SK-N-SH (cell line): ENCODE measurements at regions not wholly inside any gene's neighbourhood (a gene's known extent, or its start where the extent isn't known, plus 50 kb on each side); places are given as distances from the start of the nearest gene placed in this dataset.

Experiments
- CTCF ChIA-PET: fragments of 300-600, 350-600 bp; formaldehyde crosslinking; extraction: SDS; loops from one replicate; lab custom pipeline; 2021; lab: Yijun Ruan, JAX
- POLR2A ChIA-PET: fragments of 350-600 bp; sonication (Branson Sonifier 250); formaldehyde crosslinking; extraction: SDS; loops from one replicate; lab custom pipeline; 2020; ENCODE audit warnings: antibody characterized with exemption, inconsistent platforms; lab: Yijun Ruan, JAX
- DNase-seq: peaks from one replicate; pipeline ENCODE4 v3.0.0; 2012
- H2AFZ ChIP-seq: fragments of 200-600 bp; sonication (generic); 2 replicates; pipeline ENCODE4 v1.8.1; 2016; ENCODE audit warnings: antibody characterized with exemption, mild to moderate bottlenecking, low read depth
- H3F3A ChIP-seq: fragments of 200-600 bp; sonication (generic); replicated peaks from 2 replicates; pipeline ENCODE3; 2016; ENCODE audit warnings: antibody characterized with exemption, mild to moderate bottlenecking; ENCODE audit not compliant: insufficient read depth
- H3K27ac ChIP-seq, 2 experiments: fragments of 200-500 bp in 1 of 2; fragments of 200-600 bp in 1 of 2; sonication (Bioruptor generic) in 1 of 2; sonication (generic), shearing (Covaris generic) in 1 of 2; 2 replicates each; pipeline versions ENCODE4 v1.5.1 to v1.6.1; 2014 to 2016; ENCODE audit warnings: low read depth in 2 of 2, inconsistent platforms in 1 of 2, low read length in 1 of 2, mild to moderate bottlenecking in 1 of 2, mixed read lengths in 1 of 2
- H3K27me3 ChIP-seq: fragments of 200-600 bp; sonication (generic), shearing (Covaris generic); 2 replicates; pipeline ENCODE4 v1.6.1; 2016; ENCODE audit warnings: mixed run types; ENCODE audit not compliant: insufficient read depth
- H3K36me3 ChIP-seq, 2 experiments: fragments of 200-500 bp in 1 of 2; fragments of 200-600 bp in 1 of 2; sonication (Bioruptor generic) in 1 of 2; sonication (generic) in 1 of 2; replicated peaks in 1 of 2; 2 replicates each; pipeline versions ENCODE3 to v1.5.1; 2014 to 2016; ENCODE audit warnings: low read length in 1 of 2, mild to moderate bottlenecking in 1 of 2; ENCODE audit not compliant: insufficient read depth in 2 of 2, control insufficient read depth in 1 of 2
- H3K4me1 ChIP-seq, 2 experiments: fragments of 200-500 bp in 1 of 2; fragments of 200-600 bp in 1 of 2; sonication (Bioruptor generic) in 1 of 2; sonication (generic), shearing (Covaris generic) in 1 of 2; 2 replicates each; pipeline versions ENCODE4 v1.5.1 to v1.6.1; 2014 to 2016; ENCODE audit warnings: low read depth in 1 of 2, low read length in 1 of 2, mixed run types in 1 of 2; ENCODE audit not compliant: insufficient read depth in 2 of 2, control insufficient read depth in 1 of 2
- H3K4me2 ChIP-seq: fragments of 200-600 bp; sonication (generic), shearing (Covaris generic); 2 replicates; pipeline ENCODE4 v1.6.1; 2017; ENCODE audit warnings: mixed run types
- H3K4me3 ChIP-seq, 2 experiments: fragments of 200-500 bp in 1 of 2; fragments of 200-600 bp in 1 of 2; sonication (Bioruptor generic) in 1 of 2; sonication (generic), shearing (Covaris generic) in 1 of 2; 2 replicates each; pipeline versions ENCODE4 v1.5.1 to v1.8.1; 2014 to 2016; ENCODE audit warnings: low read depth in 2 of 2, inconsistent platforms in 1 of 2, low read length in 1 of 2, mild to moderate bottlenecking in 1 of 2, mixed read lengths in 1 of 2, moderate library complexity in 1 of 2
- H3K79me2 ChIP-seq: fragments of 200-600 bp; sonication (generic); 2 replicates; pipeline ENCODE4 v1.8.1; 2017; ENCODE audit warnings: mild to moderate bottlenecking; ENCODE audit not compliant: insufficient read depth
- H3K9ac ChIP-seq: fragments of 200-600 bp; sonication (generic); 2 replicates; pipeline ENCODE4 v1.6.1; 2017; ENCODE audit warnings: mixed run types
- H3K9me2 ChIP-seq: fragments of 200-600 bp; sonication (generic); 2 replicates; pipeline ENCODE4 v1.6.1; 2017; ENCODE audit warnings: mixed run types
- H3K9me3 ChIP-seq: fragments of 200-600 bp; sonication (generic); 2 replicates; pipeline ENCODE4 v1.6.1; 2017; ENCODE audit warnings: mixed run types, mild to moderate bottlenecking, moderate library complexity
- H4K20me1 ChIP-seq: fragments of 200-600 bp; sonication (generic); 2 replicates; pipeline ENCODE4 v1.6.1; 2017; ENCODE audit warnings: mild to moderate bottlenecking, mixed run types; ENCODE audit not compliant: insufficient read depth
- CTCF ChIP-seq: fragments of 200-600 bp; sonication (generic); IDR thresholded peaks from 2 replicates; pipeline ENCODE4 v1.6.1; 2017; ENCODE audit warnings: antibody characterized with exemption, mild to moderate bottlenecking, moderate library complexity
- FOXJ3 ChIP-seq: sonication (generic); formaldehyde crosslinking; IDR thresholded peaks from 2 replicates; pipeline ENCODE4 v1.5.1; 2020; ENCODE audit warnings: mild to moderate bottlenecking, missing genetic modification reagents
- GABPA ChIP-seq: IDR thresholded peaks from 2 replicates; pipeline ENCODE4 v1.4.0; 2012; ENCODE audit warnings: low read depth, mild to moderate bottlenecking
- JUND ChIP-seq: IDR thresholded peaks from 2 replicates; pipeline ENCODE4 v1.4.0; 2012
- MEF2A ChIP-seq: IDR thresholded peaks from 2 replicates; pipeline ENCODE4 v1.4.0; 2012; ENCODE audit warnings: low read depth, borderline replicate concordance
- POLR2AphosphoS5 ChIP-seq: IDR thresholded peaks from 2 replicates; pipeline ENCODE4 v1.6.1; 2012; ENCODE audit warnings: low read depth, low read length
- RCOR1 ChIP-seq: fragments of 150-350 bp; IDR thresholded peaks from 2 replicates; pipeline ENCODE4 v1.6.1; 2017; ENCODE audit warnings: antibody characterized with exemption, low read length
- RFX5 ChIP-seq: IDR thresholded peaks from 2 replicates; pipeline ENCODE4 v1.6.1; 2012; ENCODE audit warnings: mild to moderate bottlenecking, improper control_type of control experiment, low read length
- RXRA ChIP-seq: IDR thresholded peaks from 2 replicates; pipeline ENCODE4 v1.4.0; 2012; ENCODE audit warnings: low read depth, mild to moderate bottlenecking, borderline replicate concordance
- TAF1 ChIP-seq: IDR thresholded peaks from 2 replicates; pipeline ENCODE4 v1.6.1; 2012; ENCODE audit warnings: low read depth, mild to moderate bottlenecking, low read length, moderate library complexity, borderline replicate concordance
- USF1 ChIP-seq: IDR thresholded peaks from 2 replicates; pipeline ENCODE4 v1.4.0; 2012; ENCODE audit warnings: low read depth, borderline replicate concordance
- USF2 ChIP-seq: fragments of 150-350 bp; IDR thresholded peaks from 2 replicates; pipeline ENCODE4 v1.6.1; 2017; ENCODE audit warnings: antibody characterized with exemption, low read length, low read depth, borderline replicate concordance
- WGBS: methylation state at CpG from one replicate; pipeline ENCODE4 v1.1.6; 2017; ENCODE audit warnings: low lambda C conversion rate; 5-methylcytosine and 5-hydroxymethylcytosine counted together

GRCh38 chr2:234747833-234748559 lies 203.8 kb upstream of the SH3BP4 start:
- CTCF ChIA-PET, result no interaction called here
- H3K9me3 ChIP-seq, result no peaks in the 10 kb centered on the region
- no peak overlapping the region for H3K9ac ChIP-seq
- no peaks in the 10 kb centered on the region for H3F3A ChIP-seq
- no peaks in the 10 kb centered on the region for H4K20me1 ChIP-seq
- H2AFZ ChIP-seq, result no peak overlapping the region
- DNase-seq, result no peak
- TF ChIP-seq GABPA, result no peak
- TF ChIP-seq TAF1, result no peak
- no peak for TF ChIP-seq RXRA
- TF ChIP-seq RCOR1, result no peak
- TF ChIP-seq USF1, result no peak
- TF ChIP-seq CTCF, result no peak
- TF ChIP-seq JUND, result no peak
- TF ChIP-seq POLR2AphosphoS5, result no peak
- no peak for TF ChIP-seq USF2
- no peaks in the 10 kb centered on the region for H3K9me2 ChIP-seq
- POLR2A ChIA-PET, result no interaction called here
- H3K4me2 ChIP-seq, result no peak overlapping the region
- no peaks in the 10 kb centered on the region for H3K79me2 ChIP-seq
- H3K27ac ChIP-seq, result no peak overlapping the region
- 73% methylated on average over 3 of the region's 3 CpGs for WGBS
- no peaks in the 10 kb centered on the region for H3K36me3 ChIP-seq
- no peak overlapping the region for H3K4me3 ChIP-seq
- H3K27me3 ChIP-seq, result no peaks in the 10 kb centered on the region
- peaks cover 0 to 4% of the 10 kb centered on the region in 2 experiments; a peak in 1 of 4 replicates for H3K4me1 ChIP-seq

- Histone ChIP-seq H3K9ac (no peak overlapping the region), H3K27me3 (no peaks in the 10 kb centered on the region), H3K4me1 (peaks cover 0 to 4% of the 10 kb centered on the region in 2 experiments; a peak in 1 of 4 replicates), H3K4me3 (no peak overlapping the region), H3K9me3 (no peaks in the 10 kb centered on the region), H3K27ac (no peak overlapping the region), H2AFZ (no peak overlapping the region), H3F3A (no peaks in the 10 kb centered on the region), H3K36me3 (no peaks in the 10 kb centered on the region), H3K79me2 (no peaks in the 10 kb centered on the region), H3K9me2 (no peaks in the 10 kb centered on the region), H3K4me2 (no peak overlapping the region), H4K20me1 (no peaks in the 10 kb centered on the region)
- ChIA-PET POLR2A (no interaction called here), CTCF (no interaction called here)
- no peak for DNase-seq
- no peak for TF ChIP-seq FOXJ3
- no peak for TF ChIP-seq MEF2A
- no peak for TF ChIP-seq RFX5
Observed at GRCh38 chr2:234747032-234747431, 204.8 kb upstream of the SH3BP4 start.
